ENCODE measurements at regions not wholly inside any gene's neighbourhood (a gene's known extent, or its start where the extent isn't known, plus 50 kb on each side); places are given as distances from the start of the nearest gene placed in this dataset.

GRCh38 chr1:34645109-34645688 is 109.6 kb upstream of the GJB5 start:
- WGBS, 2 donors = 12 to 18% methylated on average over 7 of the region's 7 CpGs
- H3K4me3 ChIP-seq (ENCODE audit: low read depth, poor library complexity, severe bottlenecking) = no peak overlapping the region
- no peak for TF ChIP-seq CTCF (IDR thresholded peaks at IDR 0.05)
- no peak for TF ChIP-seq POLR2A (IDR thresholded peaks at IDR 0.05)
- intact Hi-C loops (cut with DNase I; ENCODE audit: low total_unique reads) = no loop called here
- no peak for DNase-seq (ENCODE audit: low spot score in 2 of 2)

- TF ChIP-seq POLR2A (IDR thresholded peaks at IDR 0.05) (no peak), CTCF (IDR thresholded peaks at IDR 0.05) (no peak)
- H3K4me3 ChIP-seq (ENCODE audit: low read depth, poor library complexity, severe bottlenecking) = no peak overlapping the region
- DNase-seq (ENCODE audit: low spot score in 2 of 2) = no peak
- 64 to 65% methylated on average over 3 of the region's 3 CpGs for WGBS, 2 donors
- intact Hi-C loops (cut with DNase I; ENCODE audit: low total_unique reads) = no loop called here
Measured at GRCh38 chr1:34645919-34646318, 108.9 kb upstream of the GJB5 start.

GRCh38 chr1:34648501-34648900 is 106.3 kb upstream of the GJB5 start:
- H3K4me3 ChIP-seq (ENCODE audit: low read depth, poor library complexity, severe bottlenecking) = no peak overlapping the region
- intact Hi-C loops (cut with DNase I; ENCODE audit: low total_unique reads) = no loop called here
- peak in 1 of 2 donors; percentile 26 for DNase-seq (ENCODE audit: low spot score in 2 of 2)
- TF ChIP-seq CTCF (IDR thresholded peaks at IDR 0.05) (no peak), POLR2A (IDR thresholded peaks at IDR 0.05) (no peak)
- WGBS, 2 donors = 39 to 53% methylated on average over 6 of the region's 6 CpGs

GRCh38 chr1:34650090-34650489 is 104.8 kb upstream of the GJB5 start:
- WGBS, 2 donors = 89 to 96% methylated on average over 1 of the region's 1 CpG

GRCh38 chr1:34650800-34651199 is 104.0 kb upstream of the GJB5 start:
- intact Hi-C loops (cut with DNase I; ENCODE audit: low total_unique reads) = no loop called here
- WGBS, 2 donors = 84 to 85% methylated on average over 10 to 11 of the region's 11 CpGs
- no peak overlapping the region for H3K4me3 ChIP-seq (ENCODE audit: low read depth, poor library complexity, severe bottlenecking)
- DNase-seq (ENCODE audit: low spot score in 2 of 2) = peak in 1 of 2 donors; percentile 80
- TF ChIP-seq POLR2A (IDR thresholded peaks at IDR 0.05) = no peak
- TF ChIP-seq CTCF (IDR thresholded peaks at IDR 0.05) = no peak

More at GRCh38 chr1:34650090-34650489, 104.8 kb upstream of the GJB5 start:
- H3K4me3 ChIP-seq (ENCODE audit: low read depth, poor library complexity, severe bottlenecking) = no peak overlapping the region
- DNase-seq (ENCODE audit: low spot score in 2 of 2) = no peak
- TF ChIP-seq POLR2A (IDR thresholded peaks at IDR 0.05) = no peak
- TF ChIP-seq CTCF (IDR thresholded peaks at IDR 0.05) = no peak
- intact Hi-C loops (cut with DNase I; ENCODE audit: low total_unique reads) = no loop called here

GRCh38 chr1:34653110-34653509 is 101.7 kb upstream of the GJB5 start:
- intact Hi-C loops (cut with DNase I; ENCODE audit: low total_unique reads) = no loop called here
- WGBS, 2 donors = 76 to 79% methylated on average over 7 of the region's 7 CpGs
- TF ChIP-seq POLR2A (IDR thresholded peaks at IDR 0.05) = no peak
- no peak for TF ChIP-seq CTCF (IDR thresholded peaks at IDR 0.05)

More at GRCh38 chr1:34653110-34653509, 101.7 kb upstream of the GJB5 start:
- no peak overlapping the region for H3K4me3 ChIP-seq (ENCODE audit: low read depth, poor library complexity, severe bottlenecking)
- DNase-seq (ENCODE audit: low spot score in 2 of 2) = peak in 1 of 2 donors; percentile 7

Data from lower leg skin (tissue), 4 donors.